ENCODE measurements at regions not wholly inside any gene's neighbourhood (a gene's known extent, or its start where the extent isn't known, plus 50 kb on each side); places are given as distances from the start of the nearest gene placed in this dataset.

DNA sequence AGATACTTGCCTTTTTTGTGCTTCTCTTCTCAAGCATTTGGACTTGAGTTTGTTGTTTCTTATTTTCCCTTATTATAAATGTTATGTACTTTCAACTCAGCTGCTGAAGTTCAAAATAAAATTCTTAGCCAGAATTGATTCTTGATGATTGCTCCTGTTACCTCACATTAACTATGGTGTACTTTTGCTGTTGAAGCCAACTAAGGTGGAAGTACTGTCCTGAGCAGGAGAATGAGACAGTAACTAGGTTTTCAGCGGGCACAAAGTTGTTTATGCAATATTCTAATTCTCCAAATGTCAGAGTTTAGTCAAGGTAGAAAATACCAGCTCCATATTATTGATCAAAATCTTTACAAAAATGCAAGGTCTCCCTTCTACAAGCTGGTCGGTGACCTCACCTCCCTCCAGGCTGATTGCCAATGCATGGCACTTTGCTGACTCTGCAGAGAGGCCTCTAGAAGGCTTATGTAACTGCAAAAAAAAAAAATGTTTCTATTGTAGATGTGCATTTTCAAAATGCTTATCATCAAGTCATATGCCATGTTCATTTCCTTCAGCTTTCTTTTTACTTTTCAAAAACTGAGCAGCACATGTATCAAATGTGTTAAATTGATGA lies 1783.5 kb upstream of the WWC1 start:
- H2AFZ ChIP-seq (ENCODE audit: control insufficient read depth, low read length): no peak overlapping the region
- no peak overlapping the region for H3K9ac ChIP-seq (ENCODE audit: control insufficient read depth, extremely low read depth, insufficient read depth, low read length)
- no peaks in the 10 kb centered on the region for H3K27me3 ChIP-seq (ENCODE audit: control insufficient read depth, extremely low read depth, insufficient read depth, low read length)
- no peaks in the 10 kb centered on the region for H3K9me1 ChIP-seq (ENCODE audit: control insufficient read depth, extremely low read depth, insufficient read depth, low read length)
- no peak overlapping the region for H3K4me3 ChIP-seq (ENCODE audit: control insufficient read depth in 2 of 3, extremely low read depth in 1 of 3, insufficient read depth in 2 of 3, low read depth in 1 of 3, low read length in 3 of 3)
- H3K9me3 ChIP-seq (ENCODE audit: control insufficient read depth, low read depth, low read length): no peaks in the 10 kb centered on the region
- H3K36me3 ChIP-seq (ENCODE audit: control insufficient read depth in 2 of 2, extremely low read depth in 1 of 2, insufficient read depth in 2 of 2, low read length in 2 of 2): no peaks in the 10 kb centered on the region
- DNase-seq (ENCODE audit: low read depth, low spot score): no peak
- no peak for TF ChIP-seq EZH2 (IDR thresholded peaks at IDR 0.05; ENCODE audit: low read length)
- TF ChIP-seq, protein P1, sequence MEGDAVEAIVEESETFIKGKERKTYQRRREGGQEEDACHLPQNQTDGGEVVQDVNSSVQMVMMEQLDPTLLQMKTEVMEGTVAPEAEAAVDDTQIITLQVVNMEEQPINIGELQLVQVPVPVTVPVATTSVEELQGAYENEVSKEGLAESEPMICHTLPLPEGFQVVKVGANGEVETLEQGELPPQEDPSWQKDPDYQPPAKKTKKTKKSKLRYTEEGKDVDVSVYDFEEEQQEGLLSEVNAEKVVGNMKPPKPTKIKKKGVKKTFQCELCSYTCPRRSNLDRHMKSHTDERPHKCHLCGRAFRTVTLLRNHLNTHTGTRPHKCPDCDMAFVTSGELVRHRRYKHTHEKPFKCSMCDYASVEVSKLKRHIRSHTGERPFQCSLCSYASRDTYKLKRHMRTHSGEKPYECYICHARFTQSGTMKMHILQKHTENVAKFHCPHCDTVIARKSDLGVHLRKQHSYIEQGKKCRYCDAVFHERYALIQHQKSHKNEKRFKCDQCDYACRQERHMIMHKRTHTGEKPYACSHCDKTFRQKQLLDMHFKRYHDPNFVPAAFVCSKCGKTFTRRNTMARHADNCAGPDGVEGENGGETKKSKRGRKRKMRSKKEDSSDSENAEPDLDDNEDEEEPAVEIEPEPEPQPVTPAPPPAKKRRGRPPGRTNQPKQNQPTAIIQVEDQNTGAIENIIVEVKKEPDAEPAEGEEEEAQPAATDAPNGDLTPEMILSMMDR (optimal IDR thresholded peaks at IDR 0.05 in 1 of 3, IDR thresholded peaks at IDR 0.05 in 1 of 3, conservative IDR thresholded peaks at IDR 0.05 in 1 of 3; ENCODE audit: extremely low read depth in 1 of 3, insufficient read depth in 2 of 3, low read length in 3 of 3): no peak
- no peak overlapping the region for H3K4me2 ChIP-seq (ENCODE audit: control insufficient read depth, extremely low read depth, insufficient read depth, low read depth, low read length)
- H4K20me1 ChIP-seq (ENCODE audit: control insufficient read depth, extremely low read depth, insufficient read depth, low read length): no peaks in the 10 kb centered on the region
- no peak for FAIRE-seq
- no peaks in the 10 kb centered on the region for H3K4me1 ChIP-seq (ENCODE audit: control insufficient read depth, extremely low read depth, insufficient read depth, low read length)
- dilution Hi-C loops (cut with MboI; ENCODE audit: extremely low pct_ligation_motif_present, low sequenced_read_pairs): no loop called here
- no peak overlapping the region for H3K27ac ChIP-seq (ENCODE audit: control insufficient read depth, insufficient read depth, low read length)
- H3K79me2 ChIP-seq (ENCODE audit: control insufficient read depth, insufficient read depth, low read length): no peaks in the 10 kb centered on the region

DNA sequence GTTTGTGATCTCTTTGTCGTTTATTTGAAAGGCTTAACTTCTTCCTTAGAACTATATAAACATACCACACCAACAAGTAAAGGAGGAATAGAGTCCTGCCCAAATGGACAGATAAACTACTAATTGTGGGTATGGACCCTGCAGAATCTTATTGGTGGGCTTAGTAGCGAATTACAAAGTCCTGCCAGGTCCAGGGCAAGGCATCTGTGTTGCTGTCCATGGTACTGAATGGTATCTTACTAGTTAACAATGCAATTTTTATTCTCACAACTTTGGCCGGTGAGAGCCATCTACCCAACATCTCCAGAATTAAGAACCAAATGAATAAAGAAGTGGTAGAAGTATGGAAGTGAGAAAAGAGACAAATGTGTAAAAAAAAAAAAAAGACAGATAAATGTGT lies 1782.4 kb upstream of the WWC1 start:
- dilution Hi-C loops (cut with MboI; ENCODE audit: extremely low pct_ligation_motif_present, low sequenced_read_pairs): no loop called here
- no peak for TF ChIP-seq EZH2 (IDR thresholded peaks at IDR 0.05; ENCODE audit: low read length)
- TF ChIP-seq, protein P1 (optimal IDR thresholded peaks at IDR 0.05 in 1 of 3, IDR thresholded peaks at IDR 0.05 in 1 of 3, conservative IDR thresholded peaks at IDR 0.05 in 1 of 3; ENCODE audit: extremely low read depth in 1 of 3, insufficient read depth in 2 of 3, low read length in 3 of 3): no peak
- Histone ChIP-seq H3K4me3 (ENCODE audit: control insufficient read depth in 2 of 3, extremely low read depth in 1 of 3, insufficient read depth in 2 of 3, low read depth in 1 of 3, low read length in 3 of 3) (no peak overlapping the region), H3K4me2 (ENCODE audit: control insufficient read depth, extremely low read depth, insufficient read depth, low read depth, low read length) (no peak overlapping the region), H4K20me1 (ENCODE audit: control insufficient read depth, extremely low read depth, insufficient read depth, low read length) (no peaks in the 10 kb centered on the region), H3K79me2 (ENCODE audit: control insufficient read depth, insufficient read depth, low read length) (no peaks in the 10 kb centered on the region), H3K9me1 (ENCODE audit: control insufficient read depth, extremely low read depth, insufficient read depth, low read length) (no peaks in the 10 kb centered on the region), H3K27ac (ENCODE audit: control insufficient read depth, insufficient read depth, low read length) (no peak overlapping the region), H3K27me3 (ENCODE audit: control insufficient read depth, extremely low read depth, insufficient read depth, low read length) (no peaks in the 10 kb centered on the region), H3K9me3 (ENCODE audit: control insufficient read depth, low read depth, low read length) (no peaks in the 10 kb centered on the region), H3K4me1 (ENCODE audit: control insufficient read depth, extremely low read depth, insufficient read depth, low read length) (no peaks in the 10 kb centered on the region), H3K9ac (ENCODE audit: control insufficient read depth, extremely low read depth, insufficient read depth, low read length) (no peak overlapping the region), H2AFZ (ENCODE audit: control insufficient read depth, low read length) (no peak overlapping the region), H3K36me3 (ENCODE audit: control insufficient read depth in 2 of 2, extremely low read depth in 1 of 2, insufficient read depth in 2 of 2, low read length in 2 of 2) (no peaks in the 10 kb centered on the region)
- FAIRE-seq: no peak
- DNase-seq (ENCODE audit: low read depth, low spot score): no peak

Data from keratinocyte (primary cell).